Inferior parietal cortex (tissue), 1 donor: ENCODE measurements at regions not wholly inside any gene's neighbourhood (a gene's known extent, or its start where the extent isn't known, plus 50 kb on each side); places are given as distances from the start of the nearest gene placed in this dataset.

Source experiments
- DNase-seq: peaks from one replicate; pipeline ENCODE4 v3.0.0-alpha.2; 2016; ENCODE audit errors: extremely low spot score

- DNase-seq = no peak
Measured at GRCh38 chr15:92224843-92225242, 168.8 kb upstream of the ST8SIA2 start.

DNA sequence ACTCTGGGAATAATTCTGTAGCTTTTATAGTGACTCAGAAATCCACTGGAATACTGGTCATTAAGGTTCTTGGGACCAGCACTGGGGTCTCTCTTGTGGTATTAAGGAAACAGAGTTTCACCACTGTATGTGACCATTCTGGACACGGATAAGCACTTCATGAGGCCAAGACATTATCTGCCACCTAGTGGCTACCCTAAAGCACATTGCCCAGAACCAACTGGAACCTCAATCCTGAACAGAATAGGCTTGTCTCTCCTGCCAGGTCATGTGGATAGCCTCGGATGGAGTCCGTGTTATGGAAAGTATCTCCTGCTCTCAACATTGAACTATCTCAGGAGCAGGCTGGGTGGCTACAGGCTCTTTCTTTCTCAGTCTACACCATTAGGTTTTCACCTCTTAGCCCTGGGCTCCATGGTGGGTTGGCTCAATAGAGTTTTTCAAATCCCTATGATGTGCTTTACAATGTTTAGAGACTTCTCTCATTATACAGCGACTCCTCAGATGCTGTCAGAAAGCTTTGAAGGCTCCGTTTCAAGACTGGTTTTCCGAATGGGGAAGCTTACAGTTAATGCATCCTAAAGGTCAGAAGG, 167.6 kb upstream of the ST8SIA2 start:
- peak; percentile 67 for DNase-seq

GRCh38 chr15:92228830-92229229, 164.9 kb upstream of the ST8SIA2 start:
- DNase-seq = no peak

- no peak for DNase-seq
Measured at GRCh38 chr15:92231461-92231860, 162.2 kb upstream of the ST8SIA2 start.

DNA sequence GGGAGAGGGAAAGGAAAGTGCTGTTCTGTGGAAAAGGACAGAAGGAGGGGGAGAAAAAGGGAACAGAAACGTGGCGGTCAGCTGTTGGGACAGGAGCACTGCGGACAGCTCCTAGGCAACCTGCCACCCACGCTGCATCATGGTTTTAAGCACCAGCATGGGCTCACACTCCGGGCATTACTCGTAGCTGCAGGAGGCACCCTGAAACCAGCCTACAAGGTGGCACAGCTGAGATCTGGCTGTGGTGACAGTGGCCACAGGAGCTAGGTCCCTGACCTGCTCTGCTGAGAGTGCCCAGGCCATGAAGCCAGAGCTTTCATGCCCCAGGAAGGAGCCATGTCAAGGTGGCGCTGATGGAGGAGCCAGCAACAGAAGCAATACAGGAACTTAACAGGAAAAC, 161.4 kb upstream of the ST8SIA2 start:
- no peak for DNase-seq

DNA sequence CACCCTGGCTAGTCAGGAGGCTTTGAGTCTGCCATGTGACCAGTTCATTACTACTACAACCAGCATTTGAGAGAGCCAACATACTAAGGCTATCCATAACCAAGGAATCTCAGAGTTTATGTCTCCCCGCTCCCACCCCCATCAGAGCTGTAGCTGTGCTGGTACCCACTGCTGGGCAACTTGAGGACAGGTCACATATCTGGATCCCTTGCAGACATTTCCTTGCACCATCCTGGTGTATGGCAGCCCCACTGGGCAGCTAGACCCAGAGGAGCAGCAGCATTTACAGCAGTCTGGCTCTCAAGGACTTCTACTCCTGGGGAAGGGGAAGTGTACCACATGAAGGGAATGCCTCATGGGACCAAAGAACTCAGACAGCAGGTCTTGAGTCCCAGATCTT, 160.8 kb upstream of the ST8SIA2 start:
- no peak for DNase-seq

GRCh38 chr15:92243227-92243626, 150.5 kb upstream of the ST8SIA2 start:
- DNase-seq = no peak

DNA sequence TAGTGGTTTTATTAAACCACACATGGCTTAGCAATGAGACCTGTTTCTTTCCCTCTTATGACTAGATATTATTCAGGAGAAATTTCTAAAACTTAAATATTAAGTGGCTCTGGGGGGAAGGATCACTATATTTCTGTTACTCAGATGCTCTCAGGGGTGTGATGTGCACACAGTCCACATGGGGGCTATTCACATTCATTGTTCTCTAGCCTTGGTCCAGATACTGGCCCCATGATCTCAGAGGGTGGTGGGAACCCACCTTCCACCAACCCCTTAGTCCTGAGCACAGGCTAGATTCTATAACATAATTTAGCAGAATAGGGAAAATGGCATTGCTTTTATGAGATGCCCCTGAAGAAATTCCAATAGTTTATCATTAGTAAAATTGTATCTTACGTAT, 149.0 kb upstream of the ST8SIA2 start:
- DNase-seq = no peak

DNA sequence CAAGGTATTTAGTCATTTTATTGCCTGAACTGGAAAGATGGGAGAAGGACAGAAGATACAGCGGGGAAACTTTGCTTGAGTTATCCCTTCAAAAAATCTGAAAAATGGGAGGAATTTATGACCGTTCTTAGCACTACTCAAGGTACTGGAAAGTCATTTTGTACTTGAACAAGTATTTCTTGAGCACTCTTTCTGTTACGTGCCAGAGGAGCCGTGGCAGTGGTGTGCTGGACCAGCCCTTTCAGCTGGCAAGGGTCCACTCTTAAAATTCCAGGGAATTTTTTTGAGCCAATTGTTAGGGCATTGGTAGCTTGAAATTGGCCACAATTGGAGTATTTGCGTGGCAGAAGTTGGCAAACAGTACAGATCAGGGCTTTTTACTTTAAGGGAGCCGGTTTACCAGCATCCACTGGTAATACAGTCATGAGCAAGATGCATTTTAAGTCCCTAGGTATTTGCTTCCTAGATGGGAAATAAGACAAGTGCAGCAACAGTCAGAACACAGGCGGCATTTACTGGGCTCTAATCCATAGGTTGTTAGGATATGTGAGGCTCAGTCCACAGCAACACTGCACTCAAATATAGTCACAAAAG, 145.9 kb upstream of the ST8SIA2 start:
- no peak for DNase-seq

- no peak for DNase-seq
Measured at GRCh38 chr15:92266796-92267685, 126.6 kb upstream of the ST8SIA2 start.

DNA sequence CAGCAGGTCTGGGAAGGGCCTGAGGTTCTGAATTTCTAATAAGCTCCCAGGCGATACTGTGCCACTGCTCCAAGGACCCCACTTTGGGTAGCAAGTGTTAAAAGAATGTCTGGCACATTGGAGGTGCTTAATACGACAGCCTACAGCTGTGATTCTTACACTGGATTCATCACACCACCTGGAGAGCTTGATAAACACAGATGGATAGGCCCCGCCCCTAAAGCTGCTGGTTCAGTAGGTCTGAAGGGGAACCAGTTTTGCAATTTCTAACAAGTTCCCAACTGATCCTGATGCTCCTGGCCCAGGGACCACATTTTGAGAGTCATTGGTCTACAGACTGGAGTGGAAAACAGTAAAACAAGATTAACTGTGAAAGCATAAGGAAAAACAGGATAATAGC, 124.8 kb upstream of the ST8SIA2 start:
- no peak for DNase-seq

GRCh38 chr15:92271179-92271578, 122.5 kb upstream of the ST8SIA2 start:
- no peak for DNase-seq

DNA sequence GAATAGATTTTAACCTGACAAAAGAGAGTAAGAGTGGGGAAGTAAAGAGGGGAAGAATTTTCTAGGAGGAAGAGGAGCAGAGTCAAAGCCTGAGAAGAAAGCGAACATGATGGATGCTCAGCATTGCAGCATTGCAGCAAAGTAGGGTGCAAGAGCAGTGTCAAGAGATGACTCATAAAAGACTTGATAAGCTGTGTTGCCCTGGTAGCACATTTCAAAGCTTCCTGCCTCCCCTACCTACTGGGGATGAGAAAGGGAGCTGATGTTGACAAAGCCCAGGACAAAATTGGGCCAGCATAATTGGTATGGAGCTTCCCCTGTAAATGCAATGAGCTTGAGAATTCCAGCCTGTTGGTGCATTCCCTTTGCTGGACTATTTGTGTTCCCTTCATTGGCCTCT, 121.6 kb upstream of the ST8SIA2 start:
- DNase-seq = no peak

- DNase-seq = no peak
Measured at GRCh38 chr15:92273286-92273685, 120.4 kb upstream of the ST8SIA2 start.

- no peak for DNase-seq
Measured at GRCh38 chr15:92273723-92274122, 120.0 kb upstream of the ST8SIA2 start.

GRCh38 chr15:92277776-92278175, 115.9 kb upstream of the ST8SIA2 start:
- DNase-seq = peak; percentile 33

DNA sequence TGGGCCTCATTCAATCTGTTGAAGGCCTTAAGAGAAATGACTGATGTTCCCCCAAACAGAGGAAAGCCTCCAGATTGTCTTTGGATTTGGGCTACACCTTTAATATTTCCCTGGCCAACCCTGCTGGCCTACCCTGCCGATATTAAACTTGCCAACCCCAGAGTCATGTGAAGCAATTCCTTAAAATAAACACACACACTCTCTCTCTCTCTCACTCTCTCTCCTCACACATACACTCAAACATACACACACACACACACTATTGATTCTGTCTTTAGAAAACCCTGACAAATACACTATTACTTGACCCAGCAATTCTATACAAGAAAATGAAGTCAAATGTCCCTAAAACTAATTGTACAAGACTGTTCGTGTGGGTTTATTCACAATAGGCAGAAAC, 109.9 kb upstream of the ST8SIA2 start:
- no peak for DNase-seq

GRCh38 chr15:92288755-92289154, 104.9 kb upstream of the ST8SIA2 start:
- DNase-seq = no peak

DNA sequence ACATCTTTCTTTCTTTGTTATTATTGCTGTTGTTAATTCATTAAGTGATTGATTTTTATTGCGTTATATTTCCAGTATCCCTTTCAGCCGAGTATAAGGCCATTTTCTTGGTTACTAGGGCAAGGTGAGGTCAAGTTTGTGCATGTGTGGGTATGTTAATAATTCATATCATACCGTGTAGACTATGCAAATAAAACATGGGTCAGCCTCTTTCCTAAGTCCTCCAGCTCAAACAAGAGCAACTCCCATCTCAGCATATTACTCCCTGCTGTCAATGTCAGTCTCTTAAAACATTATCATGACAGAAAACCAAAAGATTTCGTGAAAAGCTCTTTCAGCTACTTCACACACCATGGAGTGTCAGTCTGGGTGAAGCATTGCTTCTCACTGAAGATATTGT, 103.9 kb upstream of the ST8SIA2 start:
- no peak for DNase-seq

- no peak for DNase-seq
Measured at GRCh38 chr15:92290359-92290992, 103.2 kb upstream of the ST8SIA2 start.

- no peak for DNase-seq
Measured at GRCh38 chr15:92291900-92292299, 101.8 kb upstream of the ST8SIA2 start.

DNA sequence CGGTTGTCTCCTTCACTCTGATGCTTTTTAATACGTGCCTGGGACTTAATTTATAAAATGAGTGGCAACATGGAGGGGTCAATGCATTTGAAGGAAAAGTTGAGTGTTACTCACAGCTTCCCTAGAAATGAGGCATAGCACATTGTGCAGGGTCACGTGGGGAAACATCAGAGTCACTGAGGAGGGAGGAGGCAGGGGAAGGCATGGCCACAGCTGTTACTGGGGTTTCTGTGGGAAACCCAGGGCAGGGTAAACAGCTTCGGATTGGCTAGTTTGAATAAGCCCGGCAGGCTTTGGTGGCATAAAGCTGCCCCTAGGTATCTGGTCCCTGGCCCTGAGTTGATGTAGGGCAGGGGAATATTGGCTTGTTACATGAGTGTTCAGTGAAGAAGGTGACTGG, 98.9 kb upstream of the ST8SIA2 start:
- DNase-seq = no peak
